ENCODE measurements at regions not wholly inside any gene's neighbourhood (a gene's known extent, or its start where the extent isn't known, plus 50 kb on each side); places are given as distances from the start of the nearest gene placed in this dataset.
"Not testable (repeated sequence)": the region's sequence is repeated elsewhere in the genome, so short reads cannot be mapped to it uniquely, and the experiment has no call there.

DNA sequence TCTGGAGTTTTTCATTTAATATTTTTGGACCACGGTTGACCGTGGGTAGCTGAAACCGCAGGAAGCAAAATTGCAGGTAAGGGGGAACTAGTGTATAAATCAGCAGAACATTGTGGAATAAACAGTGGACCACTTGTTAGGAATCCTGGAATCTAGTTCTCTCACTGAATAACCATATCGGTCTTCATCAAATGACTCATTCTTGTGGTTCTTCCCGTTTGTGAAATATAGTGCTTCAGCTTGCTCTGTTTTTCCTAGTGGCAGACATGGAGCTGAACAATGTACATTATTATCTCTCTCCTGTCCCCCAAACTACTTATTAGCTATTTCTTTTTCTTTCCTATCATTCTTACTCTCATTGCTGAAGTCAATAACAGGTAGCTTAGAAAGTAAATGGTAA lies 61.9 kb downstream of the HSPA13 start:
- DNase-seq = no peak

DNA sequence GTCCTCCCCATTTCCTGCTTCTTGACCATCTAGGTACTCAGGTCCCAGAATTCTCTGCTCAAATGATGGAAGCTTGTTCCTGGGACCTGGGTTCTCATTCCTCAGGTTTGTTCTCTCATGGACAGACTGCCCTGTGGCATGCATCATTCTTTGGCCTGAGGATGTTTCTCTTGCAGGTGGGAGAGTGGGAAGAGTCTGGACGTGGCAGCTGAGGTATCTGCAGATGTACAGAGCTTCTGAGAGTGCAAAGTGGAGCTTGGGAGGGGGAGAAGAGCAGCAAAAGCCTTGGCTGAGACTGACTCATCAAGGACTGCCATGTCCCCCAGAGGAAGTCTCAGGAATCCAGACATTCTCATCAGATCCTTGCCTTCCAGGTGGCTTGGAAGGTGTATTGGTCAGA lies 63.1 kb downstream of the HSPA13 start:
- DNase-seq = no peak

DNA sequence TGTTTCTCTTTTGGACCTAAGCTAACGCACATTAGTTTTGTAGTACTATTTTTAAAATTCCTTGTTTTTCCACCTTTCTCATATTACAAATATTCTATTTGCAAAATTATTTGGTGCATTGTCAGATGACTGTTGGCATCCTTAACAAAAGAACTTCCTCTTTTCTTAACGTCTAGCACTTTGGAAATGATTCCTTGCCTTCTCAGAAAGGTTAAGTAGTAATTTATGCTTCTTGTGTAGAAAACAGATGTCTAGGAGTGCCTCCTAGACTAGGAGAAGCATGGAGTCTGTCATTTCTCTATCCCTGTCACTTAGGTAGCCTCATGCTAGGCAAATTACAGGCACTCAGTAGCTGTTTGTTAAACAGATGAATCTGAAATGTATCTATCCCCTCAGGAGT lies 64.4 kb downstream of the HSPA13 start:
- no peak for DNase-seq

DNA sequence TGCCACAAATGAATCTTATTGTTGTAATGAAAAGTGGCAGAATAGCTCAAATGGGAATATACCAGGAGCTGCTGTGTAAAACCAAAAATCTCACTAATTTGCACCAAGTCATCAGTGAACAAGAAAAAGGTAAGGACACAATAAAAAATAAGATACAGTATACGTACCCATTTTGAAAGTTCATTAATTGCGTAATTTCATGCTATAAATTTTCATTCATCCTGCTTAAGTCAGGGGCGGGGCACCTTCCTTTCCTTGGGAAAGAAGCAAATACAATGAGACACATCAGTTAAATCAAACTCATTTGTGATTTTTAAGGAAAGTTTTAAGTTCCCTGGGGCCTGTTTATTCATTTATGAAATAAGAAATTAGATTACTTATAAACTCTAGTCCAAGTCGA lies 65.4 kb downstream of the HSPA13 start:
- no peak for DNase-seq

DNA sequence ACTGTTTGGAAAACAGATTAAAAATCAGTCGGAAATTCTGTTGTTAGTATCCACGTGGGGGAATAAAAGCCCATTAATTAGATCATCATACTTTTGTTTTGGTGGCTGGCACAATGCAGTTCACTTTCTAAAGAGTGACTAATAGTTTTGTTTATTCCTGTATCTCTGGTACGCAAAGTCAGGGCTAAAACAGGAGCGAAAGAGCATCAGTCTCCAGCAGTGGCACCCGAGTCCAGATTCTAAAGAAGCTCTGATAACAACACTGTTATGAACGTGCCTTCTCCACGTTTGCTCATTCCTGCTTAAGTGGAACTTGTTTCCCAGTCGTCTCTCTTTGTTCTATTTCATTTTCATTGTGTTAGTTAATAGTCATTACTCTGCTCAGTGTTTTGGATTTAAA lies 69.6 kb downstream of the HSPA13 start:
- DNase-seq = no peak

DNA sequence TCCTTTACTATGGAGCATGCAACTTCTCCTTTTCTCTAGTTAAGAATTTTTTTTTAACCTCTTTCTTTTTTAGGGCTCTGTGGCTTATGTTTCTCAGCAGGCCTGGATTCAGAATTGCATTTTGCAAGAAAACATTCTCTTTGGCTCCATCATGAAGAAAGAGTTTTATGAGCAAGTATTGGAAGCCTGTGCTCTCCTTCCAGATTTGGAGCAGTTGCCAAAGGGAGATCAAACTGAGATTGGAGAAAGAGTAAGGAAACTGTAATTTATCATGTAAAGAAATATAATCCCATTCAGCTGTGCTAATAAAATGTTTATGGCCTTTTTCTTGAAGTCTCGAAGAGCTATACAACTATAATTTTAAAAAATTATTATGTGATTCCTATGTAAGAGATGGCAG lies 70.1 kb downstream of the HSPA13 start:
- no peak for DNase-seq

DNA sequence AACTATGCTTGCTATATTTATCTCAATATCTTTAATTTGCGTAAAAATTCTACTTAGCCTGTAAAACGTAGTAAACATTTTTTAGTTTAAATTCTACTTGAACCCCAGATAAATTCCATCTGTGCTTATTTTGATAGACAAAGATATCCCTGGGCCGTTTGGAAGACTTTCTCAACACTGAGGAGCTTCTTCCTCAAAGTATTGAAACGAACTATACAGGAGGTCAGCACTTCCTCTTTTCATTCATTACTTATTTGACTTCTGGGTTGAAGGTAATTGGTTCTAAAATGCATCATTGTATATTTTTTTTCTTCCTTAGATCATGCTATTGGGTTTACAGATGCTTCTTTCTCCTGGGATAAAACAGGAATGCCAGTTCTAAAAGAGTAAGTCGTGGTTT lies 74.7 kb downstream of the HSPA13 start:
- DNase-seq = no peak

DNA sequence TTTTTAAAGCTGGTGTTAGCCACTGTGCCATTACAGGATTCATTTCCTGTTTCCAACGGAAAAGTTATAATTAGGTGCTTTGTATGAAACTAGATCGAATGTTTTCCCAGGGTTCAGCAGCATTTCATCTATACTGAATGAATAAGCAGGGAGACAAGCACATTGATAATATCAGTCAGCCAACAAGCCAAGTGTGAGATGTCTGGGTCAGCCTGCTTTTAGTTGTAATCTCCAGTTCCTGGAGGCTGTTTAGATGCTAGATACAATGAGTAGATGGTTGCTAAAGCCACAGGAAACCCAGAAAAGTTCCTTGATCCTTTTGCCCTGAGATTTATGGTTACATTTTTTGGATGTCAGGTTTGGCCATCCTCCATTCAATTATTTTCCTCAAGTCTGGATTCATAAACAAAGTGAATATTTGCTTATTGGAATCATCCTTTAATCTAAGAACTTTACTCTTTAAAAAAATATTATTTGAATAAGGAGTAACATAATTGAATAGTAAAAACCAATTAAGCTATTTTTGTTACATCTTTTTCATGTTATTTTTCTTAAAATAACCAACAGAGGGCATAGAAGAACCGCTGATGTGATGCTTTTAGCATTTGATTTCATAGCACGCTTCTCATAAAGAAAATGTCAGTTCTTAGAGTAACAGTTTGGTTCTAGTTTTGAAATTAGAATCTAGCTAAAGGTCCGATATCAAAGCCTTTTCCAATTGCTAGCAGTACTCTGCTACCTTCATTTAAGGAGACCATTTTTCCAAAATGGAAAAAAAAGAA lies 76.6 kb downstream of the HSPA13 start:
- peak; percentile 0 for DNase-seq

DNA sequence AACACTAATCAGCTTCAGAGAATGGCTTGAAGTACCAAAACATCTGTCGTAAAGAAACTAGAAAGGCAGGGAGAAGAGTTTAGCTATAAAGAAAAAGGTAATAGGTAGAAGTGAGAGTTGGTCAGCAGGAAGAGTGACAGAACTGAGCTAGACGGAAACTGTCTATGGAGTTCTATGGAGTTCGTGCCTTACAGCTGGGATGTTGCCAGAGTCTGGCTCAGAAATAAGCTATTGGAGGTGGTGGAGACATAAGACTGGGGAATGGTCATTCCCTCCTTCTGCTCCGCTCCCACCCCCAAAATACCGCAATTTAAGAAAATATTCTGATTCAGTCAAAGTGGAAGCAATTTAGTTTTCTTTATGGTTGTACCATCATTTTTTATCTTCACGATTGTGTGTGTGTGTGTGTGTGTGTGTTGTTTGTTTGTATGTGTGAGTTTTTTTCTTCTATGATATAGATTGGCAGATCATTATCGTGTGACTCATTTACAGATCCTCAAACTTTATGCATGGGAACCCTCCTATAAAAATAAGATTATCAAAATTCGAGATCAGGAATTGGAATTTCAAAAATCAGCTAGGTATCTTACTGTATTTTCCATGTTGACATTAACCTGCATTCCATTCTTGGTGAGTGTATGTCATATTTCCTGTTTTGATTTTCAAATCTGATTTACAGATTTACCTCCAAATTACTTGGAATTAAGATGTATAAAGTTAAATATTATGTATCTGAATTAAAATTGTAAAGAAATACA lies 79.0 kb downstream of the HSPA13 start:
- DNase-seq = no peak

DNA sequence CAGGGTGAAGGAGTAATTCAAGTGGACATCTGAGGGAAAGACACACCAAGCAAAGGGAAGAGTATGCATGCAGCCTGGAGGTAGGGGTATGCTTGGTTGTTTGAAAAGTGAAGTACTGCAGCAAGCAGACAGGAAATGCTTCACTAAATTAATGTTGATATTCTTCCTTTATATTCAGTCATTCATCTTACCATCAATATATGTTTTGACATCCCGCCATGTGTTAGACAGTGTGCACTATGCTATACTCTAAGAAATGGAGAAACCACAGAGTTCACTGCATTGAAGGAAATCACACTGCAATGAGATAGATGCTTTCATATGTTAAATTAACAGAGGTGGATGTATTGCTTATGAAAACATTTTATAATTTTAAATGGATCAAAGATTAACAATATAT lies 82.9 kb downstream of the HSPA13 start:
- no peak for DNase-seq

DNA sequence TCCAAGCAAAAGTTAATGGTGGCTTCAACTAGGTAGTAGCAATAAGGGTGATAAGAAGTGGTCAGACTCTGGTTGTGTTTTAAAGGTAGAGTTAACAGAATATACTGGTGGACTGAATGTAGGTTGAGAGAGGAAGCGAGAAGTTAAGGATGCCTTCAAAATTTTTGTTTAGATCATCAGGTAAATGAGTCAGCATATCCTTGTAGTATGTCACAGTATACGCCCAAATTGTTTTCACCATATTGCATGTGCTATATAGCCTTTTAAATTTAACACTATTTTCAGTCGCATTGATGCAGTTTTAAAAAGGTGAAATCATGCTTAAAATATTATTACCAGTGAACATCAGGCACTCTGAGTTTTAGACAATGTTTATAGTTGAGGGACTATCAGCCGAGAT lies 74.6 kb downstream of the RBM11 start:
- no peak for DNase-seq

DNA sequence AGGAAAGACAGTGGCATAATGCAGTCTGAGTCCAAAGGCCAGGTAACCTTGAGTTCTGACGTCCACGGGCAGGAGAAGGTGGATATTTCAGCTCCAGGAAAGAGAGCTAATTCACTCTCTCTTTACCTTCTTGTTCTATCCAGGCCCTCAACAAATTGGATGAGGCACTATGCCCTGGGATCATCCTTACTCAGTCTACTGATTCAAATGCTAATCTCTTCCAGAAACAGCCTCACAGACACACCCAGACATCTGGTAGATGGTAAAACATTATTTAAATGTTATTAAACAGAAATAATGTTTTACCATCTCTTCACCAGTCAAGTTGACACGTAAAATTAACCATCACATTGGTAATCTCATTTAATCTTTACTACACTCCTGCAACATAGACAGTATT lies 73.0 kb downstream of the RBM11 start:
- no peak for DNase-seq

DNA sequence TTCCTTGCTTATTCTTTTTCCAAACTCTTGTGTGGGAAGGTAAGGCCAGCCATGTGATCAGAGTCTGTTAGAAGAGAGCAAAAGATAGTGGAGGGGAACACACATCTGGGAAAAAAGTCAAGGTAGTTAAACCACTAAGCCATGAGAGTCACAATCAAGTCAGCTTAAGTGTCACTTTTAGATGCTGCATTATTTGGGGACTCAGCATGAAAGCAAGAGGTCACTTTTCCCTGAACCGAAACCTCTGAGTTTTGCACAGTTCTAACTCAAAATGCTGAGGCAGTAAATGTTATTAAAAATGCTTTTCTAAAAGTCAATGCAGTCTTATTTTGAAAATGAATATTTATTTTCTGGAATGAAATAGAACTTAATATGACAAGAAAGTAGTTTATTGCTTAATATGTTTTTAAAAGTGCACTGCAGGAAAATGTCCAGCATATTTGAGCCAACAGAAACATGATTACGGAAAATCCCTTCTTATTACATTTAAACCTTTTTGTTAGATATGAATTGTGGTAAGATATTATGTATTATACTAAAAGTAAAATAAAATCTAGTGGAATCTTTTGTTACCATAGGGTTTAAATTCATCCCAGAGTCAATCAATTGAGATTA lies 69.3 kb downstream of the RBM11 start:
- DNase-seq = no peak

DNA sequence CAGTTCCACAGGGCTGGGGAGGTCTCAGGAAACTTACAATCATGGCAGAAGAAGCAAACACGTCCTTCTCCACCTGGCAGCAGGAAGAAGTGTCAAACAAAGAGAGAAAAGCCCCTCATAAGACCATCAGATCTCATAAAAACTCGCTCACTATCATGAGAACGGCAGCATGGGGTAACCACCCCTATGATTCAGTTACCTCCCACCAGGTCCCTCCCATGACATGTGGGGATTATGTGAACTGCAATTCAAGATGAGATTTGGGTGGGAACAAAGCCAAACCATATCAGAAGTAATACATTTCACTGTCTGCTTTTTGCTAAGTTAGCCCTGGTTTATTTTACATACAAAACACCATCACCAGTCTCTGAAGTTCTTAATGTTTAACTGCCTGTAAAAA lies 68.5 kb downstream of the RBM11 start:
- DNase-seq = no peak

DNA sequence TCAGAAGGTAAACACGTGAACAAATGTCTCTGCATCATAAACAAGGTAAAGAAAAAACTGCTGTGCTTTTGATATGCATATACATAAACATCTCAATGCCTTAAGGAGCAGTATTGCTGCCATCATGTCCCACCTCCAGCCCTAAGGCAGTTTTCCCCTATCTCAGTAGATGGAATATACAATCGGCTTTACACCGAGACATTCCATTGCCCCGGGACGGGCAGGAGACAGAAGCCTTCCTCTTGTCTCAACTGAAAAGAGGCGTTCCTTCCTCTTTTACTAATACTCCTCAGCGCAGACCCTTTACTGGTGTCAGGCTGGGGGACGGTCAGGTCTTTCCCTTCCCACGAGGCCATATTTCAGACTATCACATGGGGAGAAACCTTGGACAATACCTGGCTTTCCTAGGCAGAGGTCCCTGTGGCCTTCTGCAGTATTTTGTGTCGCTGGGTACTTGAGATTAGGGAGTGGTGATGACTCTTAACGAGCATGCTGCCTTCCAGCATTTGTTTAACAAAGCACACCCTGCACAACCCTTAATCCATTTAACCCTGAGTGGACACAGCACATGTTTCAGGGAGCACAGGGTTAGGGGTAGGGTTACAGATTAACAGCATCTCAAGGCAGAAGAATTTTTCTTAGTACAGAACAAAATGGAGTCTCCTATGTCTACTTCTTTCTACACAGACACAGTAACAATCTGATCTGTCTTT lies 65.4 kb downstream of the RBM11 start:
- DNase-seq = not testable (repeated sequence)

Data from fibroblast of skin of right quadriceps (primary cell).